GM12864 (cell line): ENCODE measurements at regions not wholly inside any gene's neighbourhood (a gene's known extent, or its start where the extent isn't known, plus 50 kb on each side); places are given as distances from the start of the nearest gene placed in this dataset.

Source experiments
- DNase-seq: peaks from one replicate; pipeline ENCODE4 v3.0.0-alpha.2; 2011; ENCODE audit warnings: low read depth
- H3K4me3 ChIP-seq: 2 replicates; pipeline ENCODE4 v1.5.1; 2011; ENCODE audit warnings: mild to moderate bottlenecking, low read depth, low read length, control low read depth
- TF ChIP-seq, protein P1 (sequence below): IDR thresholded peaks from 2 replicates; pipeline ENCODE4 v1.5.1; 2011; ENCODE audit warnings: low read depth, mild to moderate bottlenecking, moderate library complexity, low read length, control low read depth, inconsistent platforms; ENCODE audit errors: missing control alignments

DNA sequence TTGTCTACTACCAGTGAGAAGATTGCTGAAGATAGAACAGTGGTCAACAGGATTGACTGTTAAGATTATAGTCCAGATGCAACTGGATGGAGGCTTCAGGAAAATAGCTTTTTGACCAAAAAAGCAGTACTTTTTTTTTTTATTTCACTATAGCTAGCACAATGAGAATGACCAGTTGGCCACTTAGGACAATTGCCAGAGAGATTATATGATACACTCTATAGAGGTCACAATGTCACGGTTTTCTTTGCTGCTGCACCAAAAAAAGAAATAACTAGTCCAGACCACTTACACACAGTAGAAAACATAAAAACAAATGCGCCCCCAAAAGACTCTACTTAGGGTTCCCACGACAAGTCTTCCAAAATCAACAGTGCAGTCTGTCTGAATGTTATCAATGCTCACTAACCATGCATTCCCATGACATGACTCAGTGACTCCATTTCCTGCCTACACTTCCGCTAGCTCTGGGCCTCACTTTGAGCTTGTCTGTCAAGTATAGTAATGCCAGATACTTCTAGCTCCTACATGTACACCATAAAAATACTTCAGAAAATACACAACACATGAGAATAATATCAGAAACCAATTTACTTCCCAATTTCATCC lies 209.1 kb upstream of the STARD13 start:
- DNase-seq = no peak
- TF ChIP-seq, protein P1, sequence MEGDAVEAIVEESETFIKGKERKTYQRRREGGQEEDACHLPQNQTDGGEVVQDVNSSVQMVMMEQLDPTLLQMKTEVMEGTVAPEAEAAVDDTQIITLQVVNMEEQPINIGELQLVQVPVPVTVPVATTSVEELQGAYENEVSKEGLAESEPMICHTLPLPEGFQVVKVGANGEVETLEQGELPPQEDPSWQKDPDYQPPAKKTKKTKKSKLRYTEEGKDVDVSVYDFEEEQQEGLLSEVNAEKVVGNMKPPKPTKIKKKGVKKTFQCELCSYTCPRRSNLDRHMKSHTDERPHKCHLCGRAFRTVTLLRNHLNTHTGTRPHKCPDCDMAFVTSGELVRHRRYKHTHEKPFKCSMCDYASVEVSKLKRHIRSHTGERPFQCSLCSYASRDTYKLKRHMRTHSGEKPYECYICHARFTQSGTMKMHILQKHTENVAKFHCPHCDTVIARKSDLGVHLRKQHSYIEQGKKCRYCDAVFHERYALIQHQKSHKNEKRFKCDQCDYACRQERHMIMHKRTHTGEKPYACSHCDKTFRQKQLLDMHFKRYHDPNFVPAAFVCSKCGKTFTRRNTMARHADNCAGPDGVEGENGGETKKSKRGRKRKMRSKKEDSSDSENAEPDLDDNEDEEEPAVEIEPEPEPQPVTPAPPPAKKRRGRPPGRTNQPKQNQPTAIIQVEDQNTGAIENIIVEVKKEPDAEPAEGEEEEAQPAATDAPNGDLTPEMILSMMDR = no peak
- H3K4me3 ChIP-seq = no peak overlapping the region

DNA sequence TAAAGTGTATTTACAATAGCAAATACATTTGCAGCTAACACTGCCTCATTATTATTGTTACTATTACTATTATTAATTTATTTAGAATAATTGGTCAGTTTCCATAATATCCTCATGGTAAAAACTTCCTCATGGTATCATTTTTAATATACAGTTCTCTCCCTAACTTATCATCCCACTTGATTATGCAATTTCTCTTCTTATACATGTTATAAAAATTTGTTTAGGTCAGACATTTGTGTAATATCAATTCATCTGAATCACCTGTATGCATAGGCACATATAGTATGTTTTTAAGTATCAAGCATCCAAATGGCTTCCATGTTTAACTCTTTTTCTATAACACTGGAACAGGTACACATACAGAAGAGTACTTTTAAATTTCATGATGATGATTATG lies 210.8 kb upstream of the STARD13 start:
- TF ChIP-seq, protein P1 = no peak
- H3K4me3 ChIP-seq = no peak overlapping the region
- no peak for DNase-seq

DNA sequence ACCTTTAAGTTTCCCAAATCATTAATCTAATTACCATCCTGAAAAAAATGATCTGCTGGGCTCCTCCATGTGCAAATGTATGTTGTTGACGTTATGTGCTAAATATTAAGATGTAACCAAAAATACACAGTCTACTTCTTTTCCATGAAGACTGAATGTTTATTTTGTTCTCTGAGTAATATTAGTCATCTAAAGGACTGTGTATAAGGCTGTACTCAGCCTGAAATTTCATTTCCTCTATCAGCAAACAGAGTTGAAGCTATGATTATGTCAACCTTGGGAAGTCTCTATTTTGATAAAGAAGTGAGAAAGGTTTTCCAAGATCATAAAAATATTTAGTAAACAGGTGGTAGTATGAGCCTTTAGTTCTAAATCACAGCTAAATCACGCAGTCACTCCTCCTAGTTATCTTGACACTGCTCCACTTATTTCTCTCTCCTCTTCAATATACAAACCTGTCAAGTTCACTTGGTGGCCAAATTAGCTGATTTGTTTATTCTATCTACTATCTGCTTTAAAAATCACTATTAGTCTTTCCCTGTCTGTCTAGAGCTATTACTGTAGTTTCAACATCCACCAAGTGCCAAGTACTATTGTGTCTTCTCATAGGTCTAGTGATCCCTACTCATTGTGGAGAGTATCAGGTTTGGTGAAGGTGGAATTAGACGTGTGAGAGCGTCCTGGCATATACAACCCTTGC lies 211.7 kb upstream of the STARD13 start:
- TF ChIP-seq, protein P1 = no peak
- H3K4me3 ChIP-seq = no peak overlapping the region
- DNase-seq = no peak

DNA sequence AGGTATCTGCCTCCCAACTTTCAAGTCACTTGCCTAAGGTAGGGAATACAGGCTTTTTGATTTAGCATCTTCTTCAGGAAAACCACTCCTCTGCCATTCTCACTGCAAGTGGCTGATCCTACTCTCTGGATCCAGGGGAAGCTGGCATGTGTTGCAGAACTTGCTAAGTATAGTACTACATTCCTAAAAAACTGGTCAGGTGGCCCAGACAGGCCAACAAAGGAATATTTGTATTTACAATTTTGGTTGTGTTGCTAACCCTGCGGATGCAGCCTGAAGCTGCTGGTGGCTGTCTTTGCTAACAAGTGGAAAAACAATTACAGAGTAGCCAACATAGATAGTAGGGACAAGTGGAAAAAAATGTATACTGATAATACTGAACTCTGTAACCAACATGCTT lies 222.5 kb upstream of the STARD13 start:
- TF ChIP-seq, protein P1 = no peak
- no peak overlapping the region for H3K4me3 ChIP-seq
- no peak for DNase-seq

DNA sequence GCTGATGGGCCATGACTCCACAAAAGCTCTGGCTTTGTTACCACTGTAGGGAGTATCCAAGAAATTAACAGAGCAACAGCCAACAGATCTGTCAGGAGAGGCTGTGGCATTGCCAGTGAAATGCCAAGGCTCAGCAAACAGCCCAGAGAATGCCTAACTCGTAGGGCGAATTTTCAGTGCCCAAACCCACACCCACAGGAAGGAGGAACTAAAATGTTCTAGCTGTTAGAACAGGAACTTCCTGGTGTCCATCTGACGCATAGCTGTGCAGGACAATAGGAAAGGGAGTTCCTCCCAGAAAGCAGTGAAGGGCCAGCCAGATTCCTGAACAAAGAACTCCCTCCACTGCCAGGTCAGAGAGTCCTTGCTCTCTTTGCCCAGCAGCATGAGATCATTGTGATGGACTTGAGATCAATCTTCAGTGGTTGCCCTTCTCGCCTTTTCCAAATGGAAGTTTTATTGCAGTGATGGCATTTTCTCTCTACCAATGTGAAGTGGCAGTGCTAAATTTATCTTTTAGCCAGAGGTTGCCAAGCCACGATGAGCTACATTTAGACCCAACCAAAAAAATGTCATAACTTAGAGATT lies 224.2 kb upstream of the STARD13 start:
- TF ChIP-seq, protein P1 = no peak
- DNase-seq = no peak
- no peak overlapping the region for H3K4me3 ChIP-seq

DNA sequence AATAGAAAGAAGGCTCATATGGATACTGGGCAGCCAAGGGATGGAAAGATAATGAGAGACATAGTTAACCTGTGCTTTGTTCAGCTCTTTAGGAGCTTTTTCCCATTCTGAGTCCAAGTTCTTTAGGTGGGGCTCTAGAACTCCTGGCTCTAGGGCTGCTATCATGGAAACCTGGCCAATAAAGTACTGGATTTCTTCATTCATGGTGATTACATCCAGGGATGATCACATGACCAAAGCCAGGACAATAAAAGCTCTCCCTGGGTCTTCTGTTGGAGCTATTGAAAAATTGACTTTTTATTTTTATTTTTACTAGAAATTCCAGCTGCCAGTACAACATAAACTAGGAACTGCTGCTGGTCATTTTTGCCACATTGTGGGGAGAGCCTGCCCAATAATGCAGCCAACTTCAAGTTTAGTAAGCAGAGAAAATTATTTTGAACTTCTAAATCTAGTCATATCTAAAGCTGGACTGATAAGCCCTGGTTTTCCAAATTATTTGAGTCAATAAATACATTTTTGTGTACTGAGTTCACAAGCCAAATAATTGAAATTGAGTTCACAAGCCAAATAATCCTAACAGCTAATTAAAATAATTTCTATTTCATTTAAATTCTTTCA lies 224.9 kb upstream of the STARD13 start:
- DNase-seq = no peak

More for the DNA sequence above, 224.9 kb upstream of the STARD13 start:
- no peak overlapping the region for H3K4me3 ChIP-seq
- TF ChIP-seq, protein P1 = no peak
